Suprapubic skin (tissue), 4 donors: ENCODE measurements at regions not wholly inside any gene's neighbourhood (a gene's known extent, or its start where the extent isn't known, plus 50 kb on each side); places are given as distances from the start of the nearest gene placed in this dataset.

ENCODE experiments used
- CTCF ChIP-seq, 2 donors: fragments of 200-600 bp in 1 of 2; fragments of 450-650 bp in 1 of 2; sonication (generic) in 1 of 2; IDR thresholded peaks; one replicate each; pipeline ENCODE4 v1.5.1; 2016 to 2019; ENCODE audit warnings: antibody characterized with exemption in 2 of 2, mild to moderate bottlenecking in 1 of 2, moderate library complexity in 1 of 2
- POLR2A ChIP-seq, 2 donors: fragments of 450-650 bp; IDR thresholded peaks; one replicate each; pipeline ENCODE4 v1.6.1; 2017; ENCODE audit warnings: antibody characterized with exemption in 2 of 2, mild to moderate bottlenecking in 2 of 2, moderate library complexity in 2 of 2
- POLR2AphosphoS5 ChIP-seq, 3 donors: sonication (generic); formaldehyde crosslinking; IDR thresholded peaks; one replicate each; pipeline ENCODE4 v1.6.1; 2017; ENCODE audit warnings: antibody characterized with exemption in 3 of 3

GRCh38 chr3:167032267-167032876 lies 347.7 kb downstream of the ZBBX start:
- TF ChIP-seq CTCF (IDR thresholded peaks at IDR 0.05) (peak in 1 of 2 donors; percentile 21), POLR2A (IDR thresholded peaks at IDR 0.05) (no peak), POLR2AphosphoS5 (IDR thresholded peaks at IDR 0.05) (no peak)
